ENCODE measurements at regions not wholly inside any gene's neighbourhood (a gene's known extent, or its start where the extent isn't known, plus 50 kb on each side); places are given as distances from the start of the nearest gene placed in this dataset.

DNA sequence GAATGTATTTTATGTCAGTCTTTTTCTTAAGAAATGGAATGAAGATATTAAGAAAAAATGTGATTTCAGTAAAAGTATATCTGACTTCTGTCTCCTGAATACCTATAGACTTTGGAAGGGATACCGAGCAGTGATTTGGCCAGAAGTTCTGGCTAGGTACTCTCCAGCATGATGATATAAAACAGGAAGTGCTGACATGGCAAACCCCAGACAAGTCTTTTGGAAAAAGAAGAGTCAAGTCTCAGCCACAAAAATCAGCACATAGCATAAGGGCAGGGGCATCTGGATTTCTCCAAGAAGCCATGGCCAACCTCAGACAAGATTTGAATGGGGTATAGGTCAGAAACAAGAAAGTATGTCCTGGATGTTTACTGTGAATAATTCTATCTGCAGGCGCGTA is 643.3 kb upstream of the ARRDC4 start:
- TF ChIP-seq CTCF (conservative IDR thresholded peaks at IDR 0.05 in 1 of 2, IDR thresholded peaks at IDR 0.05 in 1 of 2; ENCODE audit: low read depth in 1 of 2, low read length in 2 of 2) (no peak), EZH2 (IDR thresholded peaks at IDR 0.05; ENCODE audit: low read length, missing control alignments) (no peak)

All from fibroblast of lung (primary cell).